GM18517 (cell line): ENCODE measurements at regions not wholly inside any gene's neighbourhood (a gene's known extent, or its start where the extent isn't known, plus 50 kb on each side); places are given as distances from the start of the nearest gene placed in this dataset.
"Not testable (repeated sequence)": the region's sequence is repeated elsewhere in the genome, so short reads cannot be mapped to it uniquely, and the experiment has no call there.

Experiments used
- ATAC-seq: cut with Tn5 transposase; IDR thresholded peaks from one replicate; pipeline ENCODE4 v1.9.1; 2021; ENCODE audit warnings: mild to moderate bottlenecking, moderate library complexity; ENCODE audit not compliant: unreplicated experiment

DNA sequence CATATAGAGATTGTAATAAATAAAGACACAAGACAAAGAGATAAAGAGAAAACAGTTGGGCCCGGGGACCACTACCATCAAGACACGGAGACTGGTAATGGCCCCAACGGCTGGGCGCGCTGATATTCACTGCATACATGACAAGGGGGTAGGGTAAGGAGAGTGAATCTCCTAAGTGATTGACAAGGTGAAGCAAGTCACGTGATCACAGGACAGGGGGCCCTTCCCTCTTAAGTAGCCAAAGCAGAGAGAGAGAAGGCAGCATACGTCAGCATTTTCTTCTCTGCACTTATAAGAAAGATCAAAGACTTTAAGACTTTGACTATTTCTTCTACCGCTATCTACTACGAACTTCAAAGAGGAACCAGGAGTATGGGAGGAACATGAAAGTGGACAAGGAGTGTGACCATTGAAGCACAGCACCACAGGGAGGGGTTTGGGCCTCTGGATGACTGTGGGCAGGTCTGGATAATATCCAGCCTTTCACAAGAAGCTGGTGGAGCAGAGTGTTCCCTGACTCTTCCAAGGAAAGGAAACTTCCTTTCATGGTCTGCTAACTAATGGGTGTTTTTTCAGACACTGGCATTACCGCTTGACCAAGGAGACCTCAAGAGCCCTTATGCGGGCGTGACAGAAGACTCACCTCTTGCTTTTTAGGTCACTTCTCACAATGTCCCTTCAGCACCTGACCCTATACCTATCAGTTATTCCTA is 75.6 kb downstream of the MRPL39 start:
- not testable (repeated sequence) for ATAC-seq

DNA sequence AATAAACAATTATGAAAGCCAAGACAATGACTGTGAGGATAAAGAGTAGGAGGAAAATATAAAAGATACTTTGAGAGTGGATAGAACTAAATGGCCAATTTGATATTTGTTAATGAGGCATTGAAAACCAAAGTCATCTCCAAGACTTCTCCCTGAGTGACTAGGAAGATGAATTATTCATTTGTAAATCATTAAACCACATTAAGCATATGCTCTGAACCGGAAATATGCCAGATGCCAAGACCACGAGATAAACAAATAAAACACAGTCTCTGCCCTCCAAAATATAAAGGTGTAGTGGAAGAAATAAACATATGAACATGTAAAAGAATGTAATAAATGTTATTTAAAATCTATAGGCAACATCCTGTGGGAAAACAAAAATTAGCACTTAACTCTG is 78.8 kb downstream of the MRPL39 start:
- no peak for ATAC-seq

DNA sequence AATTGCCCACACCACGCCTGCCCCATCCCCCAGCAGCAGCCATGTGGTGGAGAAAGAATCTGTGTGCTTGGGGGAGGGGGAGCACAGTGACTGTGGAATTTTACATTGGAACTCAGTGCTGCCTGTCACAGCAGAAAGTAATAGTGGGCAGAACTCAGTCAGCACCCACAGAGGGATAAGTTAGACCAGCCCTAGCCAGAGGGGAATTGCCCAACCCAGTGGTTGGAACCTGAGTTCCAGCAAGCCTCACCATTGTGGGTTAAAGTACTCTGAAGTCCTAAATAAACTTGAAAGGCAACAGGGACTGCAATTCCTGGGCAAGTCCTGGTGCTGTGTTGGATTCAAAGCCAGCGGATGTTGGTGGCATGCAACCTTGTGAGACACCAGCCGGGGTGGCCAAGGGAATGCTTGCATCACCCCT is 88.8 kb downstream of the MRPL39 start:
- ATAC-seq, result no peak

DNA sequence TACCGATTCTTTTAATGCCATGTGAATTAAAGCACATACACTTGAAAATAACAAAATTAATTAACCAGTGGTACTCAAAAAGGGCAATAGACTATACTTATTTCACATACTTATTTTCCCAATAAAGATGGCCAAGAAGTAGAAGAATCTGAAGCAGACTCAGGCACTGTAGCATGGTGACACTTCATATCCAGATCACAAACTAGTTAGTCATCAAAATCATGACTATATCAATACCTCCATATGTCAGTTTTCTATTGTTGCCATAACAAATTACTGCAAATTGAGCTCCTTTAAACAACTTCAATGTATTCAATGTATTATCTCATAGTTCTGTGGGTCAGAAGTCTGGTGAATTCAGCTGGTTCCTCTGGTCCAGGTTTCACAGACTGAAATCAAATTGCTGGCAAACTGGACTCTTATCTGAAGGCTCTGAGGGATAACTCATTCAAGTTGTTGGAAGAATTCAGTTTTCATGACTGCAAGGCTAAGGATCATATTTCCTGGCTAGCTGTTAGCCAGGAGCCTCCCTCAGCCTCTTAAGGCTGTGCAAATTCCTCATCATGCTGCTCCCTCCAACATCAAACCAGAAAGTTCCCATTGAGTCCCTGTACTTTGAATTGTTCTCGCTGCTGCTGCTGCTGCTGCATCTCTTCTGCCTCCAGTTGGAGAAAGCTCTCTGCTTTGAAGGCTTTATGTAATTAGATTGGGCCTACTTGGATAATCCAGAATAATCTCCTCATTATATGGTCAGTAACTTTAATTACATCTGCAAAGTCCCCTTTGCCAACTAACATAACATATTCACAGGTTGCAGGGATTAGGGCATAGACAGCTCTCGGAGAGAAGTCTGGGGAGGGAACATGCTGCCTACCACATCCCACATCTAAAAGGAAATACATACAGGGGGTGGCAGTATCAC is 91.5 kb downstream of the MRPL39 start:
- no peak for ATAC-seq

- no peak for ATAC-seq
These were observed 93.5 kb downstream of the MRPL39 start for GRCh38 chr21:25513810-25514209.

GRCh38 chr21:25512095-25513081 is 94.9 kb downstream of the MRPL39 start:
- ATAC-seq, result no peak

GRCh38 chr21:25509862-25510261 is 97.4 kb downstream of the MRPL39 start:
- ATAC-seq, result peak; percentile 56

- no peak for ATAC-seq
These were observed 98.9 kb downstream of the MRPL39 start for GRCh38 chr21:25508364-25508763.

DNA sequence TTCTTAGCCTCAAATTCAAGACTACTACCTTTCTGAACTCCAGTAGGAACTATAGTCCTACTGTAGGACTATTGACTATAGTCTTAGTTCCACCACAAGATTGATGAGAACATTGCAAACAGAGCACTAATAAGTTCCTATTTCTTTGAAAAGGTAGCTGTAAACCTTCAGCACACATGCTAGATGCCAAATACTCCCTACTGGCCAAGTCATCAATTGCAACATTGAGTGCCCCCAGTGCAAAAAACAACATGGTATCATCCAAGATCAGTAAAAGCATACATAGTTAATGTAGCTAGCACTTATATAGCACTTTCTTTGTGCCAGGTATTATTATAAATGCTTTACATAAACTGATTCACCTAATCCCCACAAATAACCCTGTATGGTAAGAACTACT is 99.8 kb downstream of the MRPL39 start:
- peak; percentile 48 for ATAC-seq

- ATAC-seq, result no peak
These were observed 100.4 kb downstream of the MRPL39 start for GRCh38 chr21:25506887-25507286.

- ATAC-seq, result no peak
These were observed 101.0 kb downstream of the MRPL39 start for GRCh38 chr21:25506261-25506660.

- ATAC-seq, result no peak
These were observed 103.3 kb downstream of the MRPL39 start for GRCh38 chr21:25503981-25504380.

DNA sequence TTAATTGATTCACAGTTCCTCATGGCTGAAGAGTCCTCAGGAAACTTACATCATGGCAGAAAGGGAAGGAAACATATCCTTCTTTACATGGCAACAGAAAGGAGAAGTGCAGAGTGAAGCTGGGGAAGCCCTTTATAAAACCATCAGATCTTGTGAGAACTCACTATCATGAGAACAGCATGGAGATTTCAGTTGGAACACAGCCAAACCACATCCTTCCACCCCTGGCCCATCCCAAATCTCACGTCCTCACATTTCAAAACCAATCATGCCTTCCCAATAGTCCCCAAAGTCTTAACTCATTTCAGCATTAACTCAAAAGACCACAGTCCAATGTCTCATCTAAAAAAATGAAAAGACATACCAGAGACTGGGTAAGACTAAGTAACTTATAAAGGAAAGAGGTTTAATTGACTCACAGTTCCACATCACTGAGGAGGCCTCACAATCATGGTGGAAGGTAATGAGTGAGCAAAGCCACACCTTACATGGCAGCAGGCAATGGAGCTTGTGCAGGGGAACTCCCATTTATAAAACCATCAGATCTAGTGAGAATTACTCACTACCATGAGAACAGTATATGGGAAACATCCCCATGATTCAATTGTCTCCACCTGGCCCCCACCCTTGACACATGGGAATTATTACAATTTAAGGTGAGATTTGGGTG is 105.2 kb downstream of the MRPL39 start:
- peak; percentile 56 for ATAC-seq

GRCh38 chr21:25501462-25501861 is 105.8 kb downstream of the MRPL39 start:
- ATAC-seq, result peak; percentile 12

DNA sequence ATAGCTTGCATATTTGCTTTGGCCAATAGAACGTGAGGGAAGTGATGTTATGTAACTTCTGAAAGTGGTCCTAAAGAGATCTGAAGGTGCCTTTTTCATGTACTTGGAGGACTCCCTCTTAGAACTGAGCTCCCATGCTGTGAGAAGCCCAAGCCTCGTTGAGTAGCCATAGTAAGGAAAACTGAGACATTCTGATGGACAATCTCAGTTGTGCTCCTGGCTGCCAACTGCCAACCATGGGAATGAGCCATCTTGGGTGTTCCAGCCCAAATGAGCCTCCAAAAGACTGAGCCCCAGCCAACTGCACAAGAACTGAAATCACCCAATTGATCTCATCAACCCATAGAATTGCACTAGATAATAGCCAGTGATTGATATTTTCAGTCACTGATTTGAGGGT is 106.7 kb downstream of the MRPL39 start:
- ATAC-seq, result no peak

- no peak for ATAC-seq
These were observed 110.3 kb downstream of the MRPL39 start for GRCh38 chr21:25496825-25497482.

- ATAC-seq, result no peak
These were observed 112.5 kb downstream of the MRPL39 start for GRCh38 chr21:25494804-25495203.

- no peak for ATAC-seq
These were observed 113.6 kb downstream of the MRPL39 start for GRCh38 chr21:25493722-25494121.

- ATAC-seq, result peak; percentile 34
These were observed 116.0 kb downstream of the MRPL39 start for GRCh38 chr21:25491267-25491666.

DNA sequence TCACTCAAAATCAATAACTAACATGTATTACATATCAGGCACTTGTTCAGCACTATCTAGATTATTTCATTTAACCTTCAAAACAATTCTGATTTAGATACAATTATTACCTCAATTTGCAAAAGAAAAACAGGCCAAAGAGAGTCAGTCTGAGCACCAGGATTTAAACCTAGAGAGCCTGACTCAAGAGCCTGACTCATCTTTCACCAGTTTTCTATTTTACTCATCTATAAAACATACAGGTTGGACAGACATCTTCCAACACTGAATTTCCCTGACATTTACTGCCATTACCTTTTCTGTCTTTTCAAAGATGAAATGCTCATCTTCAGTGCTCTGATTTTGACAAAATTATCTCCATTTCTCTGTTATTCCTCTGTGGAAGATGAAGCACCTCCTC is 116.5 kb downstream of the MRPL39 start:
- no peak for ATAC-seq
